ENCODE measurements at regions not wholly inside any gene's neighbourhood (a gene's known extent, or its start where the extent isn't known, plus 50 kb on each side); places are given as distances from the start of the nearest gene placed in this dataset.

GRCh38 chr19:30069535-30070197 lies 127.6 kb downstream of the URI1 start:
- no peak for TF ChIP-seq CTCF (IDR thresholded peaks at IDR 0.05)
- TF ChIP-seq EZH2 (IDR thresholded peaks at IDR 0.05; ENCODE audit: borderline replicate concordance, insufficient read depth, low read depth, low read length, poor library complexity, severe bottlenecking): no peak
